A549 (cell line): ENCODE measurements at regions not wholly inside any gene's neighbourhood (a gene's known extent, or its start where the extent isn't known, plus 50 kb on each side); places are given as distances from the start of the nearest gene placed in this dataset.

Source experiments
- ATAC-seq, 2 experiments: fragments of 200-7000 bp in 1 of 2; fragments of >200 bp in 1 of 2; cut with Nextera tagmentation in 1 of 2; cut with Tn5 transposase in 1 of 2; 3 replicates each; pipeline versions ENCODE4 v1.8.0 to v1.9.1; 2018 to 2020; ENCODE audit warnings: mild to moderate bottlenecking in 1 of 2, moderate library complexity in 1 of 2
- CTCF ChIA-PET: fragments of 300-600 bp; sonication (Branson Sonifier 250); formaldehyde crosslinking; extraction: SDS; loops from one replicate; lab custom pipeline; 2021; ENCODE audit warnings: antibody characterized with exemption, inconsistent platforms; lab: Yijun Ruan, JAX
- POLR2A ChIA-PET: fragments of 350-600 bp; formaldehyde crosslinking; extraction: SDS; loops from one replicate; lab custom pipeline; 2021; ENCODE audit warnings: antibody characterized with exemption, inconsistent platforms; lab: Yijun Ruan, JAX
- DNase-seq, 2 experiments: peaks; one replicate each; pipeline versions ENCODE4 v3.0.0 to v3.0.0-alpha.2; 2011 to 2016; ENCODE audit warnings: low read depth in 1 of 2, low spot score in 1 of 2
- FAIRE-seq: peaks from 2 replicates; lab custom pipeline; 2011; peaks lifted over from hg19 to GRCh38; lab: Jason Lieb, UNC
- H3K27ac ChIP-seq, 2 experiments: fragments of >200 bp; sonication (Bioruptor Twin); formaldehyde crosslinking; 3 replicates each; pipeline ENCODE4 v1.5.1; 2016 to 2017
- H3K4me1 ChIP-seq: fragments of >200 bp; sonication (Bioruptor Twin); formaldehyde crosslinking; 3 replicates; pipeline ENCODE4 v1.6.1; 2016
- H3K4me2 ChIP-seq: fragments of >200 bp; sonication (Bioruptor Twin); formaldehyde crosslinking; 3 replicates; pipeline ENCODE4 v1.6.1; 2016
- H3K4me3 ChIP-seq: fragments of >200 bp; sonication (Bioruptor Twin); formaldehyde crosslinking; 3 replicates; pipeline ENCODE4 v1.5.1; 2016
- H3K9me3 ChIP-seq: fragments of >200 bp; sonication (Bioruptor Twin); formaldehyde crosslinking; 3 replicates; pipeline ENCODE4 v1.6.1; 2016
- BCL3 ChIP-seq: fragments of >200 bp; sonication (Bioruptor Twin); formaldehyde crosslinking; IDR thresholded peaks from 3 replicates; pipeline ENCODE4 v1.6.1; 2016
- CEBPB ChIP-seq, 2 experiments: fragments of >200 bp in 1 of 2; sonication (Bioruptor Twin) in 1 of 2; formaldehyde crosslinking in 1 of 2; IDR thresholded peaks; 2 replicates each; pipeline ENCODE4 v1.6.1; 2012 to 2016
- CHD4 ChIP-seq: fragments of 200-600 bp; sonication (generic); IDR thresholded peaks from 2 replicates; pipeline ENCODE4 v1.6.1; 2016; ENCODE audit warnings: antibody characterized with exemption, mild to moderate bottlenecking, borderline replicate concordance
- CTCF ChIP-seq: fragments of >200 bp; sonication (Bioruptor Twin); formaldehyde crosslinking; IDR thresholded peaks from 3 replicates; pipeline ENCODE4 v1.5.1; 2016
- EHMT2 ChIP-seq: fragments of 200-600 bp; sonication (generic); IDR thresholded peaks from 2 replicates; pipeline ENCODE4 v1.6.1; 2016; ENCODE audit warnings: antibody characterized with exemption, low read depth, mild to moderate bottlenecking, moderate library complexity
- HOXB13 ChIP-seq: fragments of 250-450 bp; sonication (Bioruptor Pico); IDR thresholded peaks from 2 replicates; pipeline ENCODE4 v1.5.0; 2020; ENCODE audit warnings: low read depth, mild to moderate bottlenecking, moderate library complexity
- HOXB5 ChIP-seq: fragments of 250-450 bp; sonication (Bioruptor Pico); IDR thresholded peaks from 2 replicates; pipeline ENCODE4 v1.5.0; 2020; ENCODE audit warnings: mild to moderate bottlenecking, moderate library complexity
- KDM5A ChIP-seq: fragments of 200-600 bp; sonication (generic); IDR thresholded peaks from 2 replicates; pipeline ENCODE4 v1.6.1; 2016; ENCODE audit warnings: antibody characterized with exemption, mild to moderate bottlenecking
- MAZ ChIP-seq: fragments of 150-350 bp; IDR thresholded peaks from 2 replicates; pipeline ENCODE4 v1.6.1; 2014; ENCODE audit warnings: antibody characterized with exemption, low read depth, low read length, borderline replicate concordance
- PBX3 ChIP-seq: IDR thresholded peaks from 2 replicates; pipeline ENCODE4 v1.6.1; 2012
- PHF8 ChIP-seq: fragments of 200-600 bp; sonication (generic); IDR thresholded peaks from 2 replicates; pipeline ENCODE4 v1.6.1; 2016; ENCODE audit warnings: low read depth, mild to moderate bottlenecking, antibody characterized with exemption, moderate library complexity, borderline replicate concordance
- POLR2AphosphoS2 ChIP-seq: conservative IDR thresholded peaks from 2 replicates; pipeline ENCODE4 v1.6.1; 2012; ENCODE audit warnings: low read length, improper control_type of control experiment, inconsistent platforms
- RCOR1 ChIP-seq: fragments of 150-350 bp; IDR thresholded peaks from 2 replicates; pipeline ENCODE4 v1.6.1; 2014; ENCODE audit warnings: antibody characterized with exemption, low read length, low read depth
- RFX5 ChIP-seq: fragments of 450-650 bp; IDR thresholded peaks from 2 replicates; pipeline ENCODE4 v1.7.1; 2014; ENCODE audit warnings: antibody characterized with exemption, mild to moderate bottlenecking, moderate library complexity
- SMC3 ChIP-seq: fragments of >200 bp; sonication (Bioruptor Twin); formaldehyde crosslinking; IDR thresholded peaks from 3 replicates; pipeline ENCODE4 v1.6.1; 2018; ENCODE audit warnings: inconsistent platforms
- ZC3H11A ChIP-seq: fragments of 450-650 bp; IDR thresholded peaks from 2 replicates; pipeline ENCODE4 v1.6.1; 2014; ENCODE audit warnings: antibody characterized with exemption, mild to moderate bottlenecking
- ZNF302 ChIP-seq: fragments of 250-450 bp; sonication (Bioruptor Pico); IDR thresholded peaks from 2 replicates; pipeline ENCODE4 v1.9.0; 2021; ENCODE audit warnings: inconsistent platforms, mild to moderate bottlenecking, moderate library complexity
- WGBS: methylation state at CpG from one replicate; pipeline ENCODE4 v1.1.6; 2017; ENCODE audit errors: missing lambda C conversion rate; 5-methylcytosine and 5-hydroxymethylcytosine counted together
- TF ChIP-seq, protein P1 (sequence below): IDR thresholded peaks from 2 replicates; pipeline ENCODE4 v1.6.1; 2012
- TF ChIP-seq, protein P2 (sequence below): fragments of 200-600 bp; sonication (generic); IDR thresholded peaks from 2 replicates; pipeline ENCODE4 v1.6.1; 2016; ENCODE audit warnings: antibody characterized with exemption, mild to moderate bottlenecking, moderate library complexity
- TF ChIP-seq, protein P3 (sequence below): fragments of 250-450 bp; sonication (Bioruptor Pico); IDR thresholded peaks from 2 replicates; pipeline ENCODE4 v1.5.0; 2020; ENCODE audit warnings: low read depth, mild to moderate bottlenecking, moderate library complexity

DNA sequence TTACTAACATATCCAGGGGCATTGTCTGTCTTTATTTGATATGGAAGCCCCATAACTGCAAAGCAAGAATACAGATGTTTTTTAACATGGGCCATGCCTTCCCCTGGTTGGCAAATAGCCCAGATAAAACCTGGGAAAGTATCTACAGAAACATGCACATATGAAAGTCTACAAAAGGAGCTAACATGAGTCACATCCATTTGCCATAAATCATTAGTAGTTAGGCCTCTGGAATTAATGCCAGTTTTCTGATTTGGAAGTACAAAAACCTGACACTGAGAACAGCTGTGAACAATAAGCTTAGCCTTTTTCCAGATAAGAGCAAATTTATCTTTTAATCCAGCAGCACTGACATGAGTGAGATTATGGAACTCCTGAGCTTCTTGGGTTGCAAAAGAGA, 418.0 kb upstream of the IMPG1 start (continued):
- TF ChIP-seq CTCF, result no peak
- TF ChIP-seq, protein P1, sequence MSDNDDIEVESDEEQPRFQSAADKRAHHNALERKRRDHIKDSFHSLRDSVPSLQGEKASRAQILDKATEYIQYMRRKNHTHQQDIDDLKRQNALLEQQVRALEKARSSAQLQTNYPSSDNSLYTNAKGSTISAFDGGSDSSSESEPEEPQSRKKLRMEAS, result no peak

DNA sequence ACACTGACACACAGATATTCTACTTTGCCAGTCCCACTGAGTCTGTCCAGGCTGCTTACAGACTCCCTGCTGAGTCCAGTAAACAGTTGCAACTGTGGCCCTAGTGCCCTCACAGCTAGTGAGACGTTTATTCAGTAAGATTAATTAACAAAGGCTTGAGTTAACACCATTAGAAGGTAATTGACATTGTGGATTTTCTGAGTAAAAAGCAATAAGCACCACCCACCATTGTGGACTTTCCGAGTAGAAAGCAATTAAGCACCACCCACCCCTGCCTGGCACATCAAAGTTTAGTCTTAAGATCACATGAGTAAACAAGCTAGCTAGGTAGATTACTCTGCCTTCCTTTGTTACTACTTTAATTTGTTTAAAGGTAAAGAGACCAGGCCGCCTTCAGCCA, 408.6 kb upstream of the IMPG1 start:
- Histone ChIP-seq H3K4me1 (no peaks in the 10 kb centered on the region), H3K9me3 (no peaks in the 10 kb centered on the region), H3K4me3 (no peak overlapping the region), H3K4me2 (no peak overlapping the region), H3K27ac (no peak overlapping the region)
- ATAC-seq (no peak), DNase-seq (no peak), FAIRE-seq (no peak)
- ChIA-PET CTCF (no interaction called here), POLR2A (no interaction called here)
- TF ChIP-seq EHMT2 (no peak), ZNF302 (CRISPR knock-in tag) (no peak), MAZ (no peak), CHD4 (no peak), HOXB5 (CRISPR knock-in tag) (no peak), BCL3 (no peak), SMC3 (no peak), PHF8 (no peak), POLR2AphosphoS2 (no peak), KDM5A (no peak), RCOR1 (no peak), ZC3H11A (no peak), PBX3 (no peak), HOXB13 (CRISPR knock-in tag) (no peak), CEBPB (IDR thresholded peaks at IDR 0.05) (no peak), RFX5 (no peak)
- TF ChIP-seq, protein P2, sequence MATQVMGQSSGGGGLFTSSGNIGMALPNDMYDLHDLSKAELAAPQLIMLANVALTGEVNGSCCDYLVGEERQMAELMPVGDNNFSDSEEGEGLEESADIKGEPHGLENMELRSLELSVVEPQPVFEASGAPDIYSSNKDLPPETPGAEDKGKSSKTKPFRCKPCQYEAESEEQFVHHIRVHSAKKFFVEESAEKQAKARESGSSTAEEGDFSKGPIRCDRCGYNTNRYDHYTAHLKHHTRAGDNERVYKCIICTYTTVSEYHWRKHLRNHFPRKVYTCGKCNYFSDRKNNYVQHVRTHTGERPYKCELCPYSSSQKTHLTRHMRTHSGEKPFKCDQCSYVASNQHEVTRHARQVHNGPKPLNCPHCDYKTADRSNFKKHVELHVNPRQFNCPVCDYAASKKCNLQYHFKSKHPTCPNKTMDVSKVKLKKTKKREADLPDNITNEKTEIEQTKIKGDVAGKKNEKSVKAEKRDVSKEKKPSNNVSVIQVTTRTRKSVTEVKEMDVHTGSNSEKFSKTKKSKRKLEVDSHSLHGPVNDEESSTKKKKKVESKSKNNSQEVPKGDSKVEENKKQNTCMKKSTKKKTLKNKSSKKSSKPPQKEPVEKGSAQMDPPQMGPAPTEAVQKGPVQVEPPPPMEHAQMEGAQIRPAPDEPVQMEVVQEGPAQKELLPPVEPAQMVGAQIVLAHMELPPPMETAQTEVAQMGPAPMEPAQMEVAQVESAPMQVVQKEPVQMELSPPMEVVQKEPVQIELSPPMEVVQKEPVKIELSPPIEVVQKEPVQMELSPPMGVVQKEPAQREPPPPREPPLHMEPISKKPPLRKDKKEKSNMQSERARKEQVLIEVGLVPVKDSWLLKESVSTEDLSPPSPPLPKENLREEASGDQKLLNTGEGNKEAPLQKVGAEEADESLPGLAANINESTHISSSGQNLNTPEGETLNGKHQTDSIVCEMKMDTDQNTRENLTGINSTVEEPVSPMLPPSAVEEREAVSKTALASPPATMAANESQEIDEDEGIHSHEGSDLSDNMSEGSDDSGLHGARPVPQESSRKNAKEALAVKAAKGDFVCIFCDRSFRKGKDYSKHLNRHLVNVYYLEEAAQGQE, result no peak
- TF ChIP-seq, protein P3, sequence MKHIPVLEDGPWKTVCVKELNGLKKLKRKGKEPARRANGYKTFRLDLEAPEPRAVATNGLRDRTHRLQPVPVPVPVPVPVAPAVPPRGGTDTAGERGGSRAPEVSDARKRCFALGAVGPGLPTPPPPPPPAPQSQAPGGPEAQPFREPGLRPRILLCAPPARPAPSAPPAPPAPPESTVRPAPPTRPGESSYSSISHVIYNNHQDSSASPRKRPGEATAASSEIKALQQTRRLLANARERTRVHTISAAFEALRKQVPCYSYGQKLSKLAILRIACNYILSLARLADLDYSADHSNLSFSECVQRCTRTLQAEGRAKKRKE, result no peak
- WGBS, result 35% methylated on average over 3 of the region's 3 CpGs
